ENCODE measurements at regions not wholly inside any gene's neighbourhood (a gene's known extent, or its start where the extent isn't known, plus 50 kb on each side); places are given as distances from the start of the nearest gene placed in this dataset.

GRCh38 chr1:72704841-72705477 lies 422.6 kb upstream of the NEGR1 start:
- Histone ChIP-seq H3K9me3 (ENCODE audit: insufficient read depth, low read length, severe bottlenecking) (no peaks in the 10 kb centered on the region), H3K36me3 (ENCODE audit: insufficient read depth, low read length) (no peaks in the 10 kb centered on the region), H3K4me2 (ENCODE audit: insufficient read depth, low read length) (no peak overlapping the region), H3K9ac (ENCODE audit: low read depth, low read length) (no peak overlapping the region), H3K27me3 (ENCODE audit: insufficient read depth, low read length, poor library complexity) (no peaks in the 10 kb centered on the region), H4K20me1 (ENCODE audit: insufficient read depth, low read length) (no peaks in the 10 kb centered on the region), H3K27ac (ENCODE audit: low read length) (no peak overlapping the region), H3K4me1 (ENCODE audit: insufficient read depth, low read length) (no peaks in the 10 kb centered on the region), H3K4me3 (ENCODE audit: low read depth in 1 of 2, low read length in 2 of 2) (no peak overlapping the region), H3K79me2 (ENCODE audit: insufficient read depth, low read length) (no peaks in the 10 kb centered on the region), H2AFZ (ENCODE audit: low read depth, low read length) (no peak overlapping the region)
- ATAC-seq (ENCODE audit: insufficient read depth, low read depth) (no peak), DNase-seq (no peak)
- TF ChIP-seq EZH2 (IDR thresholded peaks at IDR 0.05; ENCODE audit: borderline replicate concordance, low read depth, low read length, severe bottlenecking) = no peak
- TF ChIP-seq, protein P1, sequence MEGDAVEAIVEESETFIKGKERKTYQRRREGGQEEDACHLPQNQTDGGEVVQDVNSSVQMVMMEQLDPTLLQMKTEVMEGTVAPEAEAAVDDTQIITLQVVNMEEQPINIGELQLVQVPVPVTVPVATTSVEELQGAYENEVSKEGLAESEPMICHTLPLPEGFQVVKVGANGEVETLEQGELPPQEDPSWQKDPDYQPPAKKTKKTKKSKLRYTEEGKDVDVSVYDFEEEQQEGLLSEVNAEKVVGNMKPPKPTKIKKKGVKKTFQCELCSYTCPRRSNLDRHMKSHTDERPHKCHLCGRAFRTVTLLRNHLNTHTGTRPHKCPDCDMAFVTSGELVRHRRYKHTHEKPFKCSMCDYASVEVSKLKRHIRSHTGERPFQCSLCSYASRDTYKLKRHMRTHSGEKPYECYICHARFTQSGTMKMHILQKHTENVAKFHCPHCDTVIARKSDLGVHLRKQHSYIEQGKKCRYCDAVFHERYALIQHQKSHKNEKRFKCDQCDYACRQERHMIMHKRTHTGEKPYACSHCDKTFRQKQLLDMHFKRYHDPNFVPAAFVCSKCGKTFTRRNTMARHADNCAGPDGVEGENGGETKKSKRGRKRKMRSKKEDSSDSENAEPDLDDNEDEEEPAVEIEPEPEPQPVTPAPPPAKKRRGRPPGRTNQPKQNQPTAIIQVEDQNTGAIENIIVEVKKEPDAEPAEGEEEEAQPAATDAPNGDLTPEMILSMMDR (IDR thresholded peaks at IDR 0.05; ENCODE audit: borderline replicate concordance, extremely low read depth, low read length, poor library complexity, severe bottlenecking) = no peak

DNA sequence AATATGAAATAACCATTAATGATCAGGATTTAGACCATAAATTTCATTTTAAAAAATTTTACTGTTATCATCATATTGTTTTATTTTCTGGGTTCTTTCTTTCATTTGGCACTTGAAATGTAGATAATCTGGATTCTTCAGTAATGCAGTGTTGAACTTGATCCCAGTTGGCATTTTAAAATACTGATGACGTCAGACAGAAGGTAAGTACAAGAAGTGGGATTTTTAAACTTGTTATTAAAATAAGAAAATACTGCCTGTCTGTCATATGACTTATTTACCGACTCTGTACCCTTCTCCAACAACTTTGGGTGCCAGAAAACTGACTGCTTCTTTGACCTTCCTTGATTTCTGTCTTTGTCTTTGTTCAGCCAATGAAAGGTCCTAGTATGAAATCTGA lies 415.1 kb upstream of the NEGR1 start:
- Histone ChIP-seq H3K27ac (ENCODE audit: low read length) (no peak overlapping the region), H3K27me3 (ENCODE audit: insufficient read depth, low read length, poor library complexity) (no peaks in the 10 kb centered on the region), H3K4me3 (ENCODE audit: low read depth in 1 of 2, low read length in 2 of 2) (no peak overlapping the region), H2AFZ (ENCODE audit: low read depth, low read length) (no peak overlapping the region), H3K79me2 (ENCODE audit: insufficient read depth, low read length) (no peaks in the 10 kb centered on the region), H3K9me3 (ENCODE audit: insufficient read depth, low read length, severe bottlenecking) (peaks cover 15% of the 10 kb centered on the region), H3K4me2 (ENCODE audit: insufficient read depth, low read length) (no peak overlapping the region), H3K9ac (ENCODE audit: low read depth, low read length) (no peak overlapping the region), H3K36me3 (ENCODE audit: insufficient read depth, low read length) (no peaks in the 10 kb centered on the region), H4K20me1 (ENCODE audit: insufficient read depth, low read length) (no peaks in the 10 kb centered on the region), H3K4me1 (ENCODE audit: insufficient read depth, low read length) (no peaks in the 10 kb centered on the region)
- TF ChIP-seq, protein P1 (IDR thresholded peaks at IDR 0.05; ENCODE audit: borderline replicate concordance, extremely low read depth, low read length, poor library complexity, severe bottlenecking) = no peak
- no peak for TF ChIP-seq EZH2 (IDR thresholded peaks at IDR 0.05; ENCODE audit: borderline replicate concordance, low read depth, low read length, severe bottlenecking)
- ATAC-seq (ENCODE audit: insufficient read depth, low read depth) (no peak), DNase-seq (no peak)

- no peak for TF ChIP-seq EZH2 (IDR thresholded peaks at IDR 0.05; ENCODE audit: borderline replicate concordance, low read depth, low read length, severe bottlenecking)
- TF ChIP-seq, protein P1 (IDR thresholded peaks at IDR 0.05; ENCODE audit: borderline replicate concordance, extremely low read depth, low read length, poor library complexity, severe bottlenecking) = no peak
- Histone ChIP-seq H3K27me3 (ENCODE audit: insufficient read depth, low read length, poor library complexity) (no peaks in the 10 kb centered on the region), H3K27ac (ENCODE audit: low read length) (no peak overlapping the region)
Measured at GRCh38 chr1:72693899-72694298, 411.6 kb upstream of the NEGR1 start.

More at GRCh38 chr1:72693899-72694298, 411.6 kb upstream of the NEGR1 start:
- Histone ChIP-seq H3K4me2 (ENCODE audit: insufficient read depth, low read length) (no peak overlapping the region), H3K9ac (ENCODE audit: low read depth, low read length) (no peak overlapping the region), H3K79me2 (ENCODE audit: insufficient read depth, low read length) (no peaks in the 10 kb centered on the region), H3K4me3 (ENCODE audit: low read depth in 1 of 2, low read length in 2 of 2) (no peak overlapping the region), H2AFZ (ENCODE audit: low read depth, low read length) (no peak overlapping the region), H3K9me3 (ENCODE audit: insufficient read depth, low read length, severe bottlenecking) (peaks cover 29% of the 10 kb centered on the region), H3K4me1 (ENCODE audit: insufficient read depth, low read length) (no peaks in the 10 kb centered on the region), H3K36me3 (ENCODE audit: insufficient read depth, low read length) (no peaks in the 10 kb centered on the region), H4K20me1 (ENCODE audit: insufficient read depth, low read length) (no peaks in the 10 kb centered on the region)
- ATAC-seq (ENCODE audit: insufficient read depth, low read depth) (no peak), DNase-seq (no peak)
